ENCODE measurements at regions not wholly inside any gene's neighbourhood (a gene's known extent, or its start where the extent isn't known, plus 50 kb on each side); places are given as distances from the start of the nearest gene placed in this dataset.

- ATAC-seq = no peak
- Histone ChIP-seq H3K4me3 (replicated peaks in 1 of 3; ENCODE audit: insufficient read depth in 1 of 3, low read depth in 2 of 3, low read length in 3 of 3) (no peak overlapping the region), H3K79me2 (ENCODE audit: insufficient read depth, low read length) (no peaks in the 10 kb centered on the region), H2AFZ (ENCODE audit: low read length) (no peak overlapping the region), H3K9me3 (ENCODE audit: low read length) (no peaks in the 10 kb centered on the region), H3K36me3 (replicated peaks in 1 of 2; ENCODE audit: control insufficient read depth in 1 of 2, insufficient read depth in 2 of 2, low read length in 2 of 2) (no peaks in the 10 kb centered on the region), H3K4me1 (ENCODE audit: insufficient read depth, low read length) (no peaks in the 10 kb centered on the region), H3K27ac (ENCODE audit: extremely low read length, insufficient read depth, low read length) (no peak overlapping the region), H3K4me2 (ENCODE audit: low read depth, low read length) (no peak overlapping the region), H4K20me1 (ENCODE audit: insufficient read depth, low read length) (no peaks in the 10 kb centered on the region), H3K27me3 (ENCODE audit: control insufficient read depth in 1 of 2, insufficient read depth in 2 of 2, low read length in 2 of 2) (no peaks in the 10 kb centered on the region), H3K9ac (ENCODE audit: insufficient read depth, low read depth, low read length) (no peak overlapping the region)
- no peak for FAIRE-seq
- intact Hi-C loops (cut with micrococcal nuclease; ENCODE audit: unreplicated experiment) = no loop called here
- in situ Hi-C loops (cut with HindIII; ENCODE audit: extremely low pct_ligation_motif_present, low pct_unique_long_range_greater_than_20kb) = no loop called here
- BruUV-seq (replicated peaks) = no TSS peak
- WGBS (ENCODE audit: low lambda C conversion rate) = 3% methylated on average over 2 of the region's 2 CpGs
- DNase-seq (ENCODE audit: low spot score) = no peak
- no peak for TF ChIP-seq ZUFSP (CRISPR knock-in tag; IDR thresholded peaks at IDR 0.05; ENCODE audit: borderline replicate concordance)
- TF ChIP-seq ZNF513 (CRISPR knock-in tag; conservative IDR thresholded peaks at IDR 0.05) = no peak
- TF ChIP-seq HOXA9 (CRISPR knock-in tag; IDR thresholded peaks at IDR 0.05; ENCODE audit: borderline replicate concordance) = no peak
- TF ChIP-seq ZNF883 (CRISPR knock-in tag; IDR thresholded peaks at IDR 0.05; ENCODE audit: not compliant biosample characterization) = no peak
- TF ChIP-seq ZBTB20 (CRISPR knock-in tag; IDR thresholded peaks at IDR 0.05; ENCODE audit: borderline replicate concordance, low read depth) = no peak
- no peak for TF ChIP-seq ADNP (CRISPR knock-in tag; IDR thresholded peaks at IDR 0.05)
- no peak for TF ChIP-seq RBM22 (optimal IDR thresholded peaks at IDR 0.05; ENCODE audit: low read length)
- no peak for TF ChIP-seq GMEB2 (CRISPR knock-in tag; IDR thresholded peaks at IDR 0.05; ENCODE audit: low read depth)
- TF ChIP-seq CCDC6 (CRISPR knock-in tag; IDR thresholded peaks at IDR 0.05) = no peak
- TF ChIP-seq CHCHD3 (CRISPR knock-in tag; IDR thresholded peaks at IDR 0.05) = no peak
- no peak for TF ChIP-seq ZNF7 (CRISPR knock-in tag; IDR thresholded peaks at IDR 0.05)
- TF ChIP-seq RBFOX2 (IDR thresholded peaks at IDR 0.05; ENCODE audit: low read depth, low read length) = no peak
- TF ChIP-seq POLR2AphosphoS2 (IDR thresholded peaks at IDR 0.05; ENCODE audit: low read depth, low read length) = no peak
- POLR2A ChIA-PET = no interaction called here
- CTCF ChIA-PET (ENCODE audit: low intra/inter-chr PET ratio, low total read pairs) = no interaction called here
These were observed 119.1 kb upstream of the AHI1 start for GRCh38 chr6:135616655-135617054.

Measured in HepG2 (cell line).